ENCODE measurements at regions not wholly inside any gene's neighbourhood (a gene's known extent, or its start where the extent isn't known, plus 50 kb on each side); places are given as distances from the start of the nearest gene placed in this dataset.

- Histone ChIP-seq H3F3A (ENCODE audit: low read depth) (no peaks in the 10 kb centered on the region), H3K4me2 (no peak overlapping the region), H3K36me3 (no peaks in the 10 kb centered on the region), H3K4me3 (no peak overlapping the region), H3K9ac (no peak overlapping the region), H3K27me3 (no peaks in the 10 kb centered on the region), H4K20me1 (ENCODE audit: low read depth) (no peaks in the 10 kb centered on the region), H3K9me3 (ENCODE audit: low read depth) (no peaks in the 10 kb centered on the region), H3K79me2 (ENCODE audit: low read depth) (no peaks in the 10 kb centered on the region), H3K4me1 (no peaks in the 10 kb centered on the region), H2AFZ (replicated peaks) (no peak overlapping the region), H3K27ac (no peak overlapping the region)
- no peaks in the 10 kb centered on the region for H3K4me1 Mint-ChIP-seq
- no peak for DNase-seq (ENCODE audit: low spot score)
- no peak overlapping the region for H3K4me3 Mint-ChIP-seq
- H3K27ac Mint-ChIP-seq = no peak overlapping the region
- H3K36me3 Mint-ChIP-seq = no peaks in the 10 kb centered on the region
- TF ChIP-seq EZH2 (IDR thresholded peaks at IDR 0.05) (no peak), EZH2phosphoT487 (IDR thresholded peaks at IDR 0.05) (no peak)
- TF ChIP-seq, protein P1, sequence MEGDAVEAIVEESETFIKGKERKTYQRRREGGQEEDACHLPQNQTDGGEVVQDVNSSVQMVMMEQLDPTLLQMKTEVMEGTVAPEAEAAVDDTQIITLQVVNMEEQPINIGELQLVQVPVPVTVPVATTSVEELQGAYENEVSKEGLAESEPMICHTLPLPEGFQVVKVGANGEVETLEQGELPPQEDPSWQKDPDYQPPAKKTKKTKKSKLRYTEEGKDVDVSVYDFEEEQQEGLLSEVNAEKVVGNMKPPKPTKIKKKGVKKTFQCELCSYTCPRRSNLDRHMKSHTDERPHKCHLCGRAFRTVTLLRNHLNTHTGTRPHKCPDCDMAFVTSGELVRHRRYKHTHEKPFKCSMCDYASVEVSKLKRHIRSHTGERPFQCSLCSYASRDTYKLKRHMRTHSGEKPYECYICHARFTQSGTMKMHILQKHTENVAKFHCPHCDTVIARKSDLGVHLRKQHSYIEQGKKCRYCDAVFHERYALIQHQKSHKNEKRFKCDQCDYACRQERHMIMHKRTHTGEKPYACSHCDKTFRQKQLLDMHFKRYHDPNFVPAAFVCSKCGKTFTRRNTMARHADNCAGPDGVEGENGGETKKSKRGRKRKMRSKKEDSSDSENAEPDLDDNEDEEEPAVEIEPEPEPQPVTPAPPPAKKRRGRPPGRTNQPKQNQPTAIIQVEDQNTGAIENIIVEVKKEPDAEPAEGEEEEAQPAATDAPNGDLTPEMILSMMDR (IDR thresholded peaks at IDR 0.05) = no peak
- H3K27me3 Mint-ChIP-seq (ENCODE audit: insufficient read depth, low read depth) = no peaks in the 10 kb centered on the region
- no peaks in the 10 kb centered on the region for H3K9me3 Mint-ChIP-seq
Measured at GRCh38 chr18:60267391-60268058, 105.0 kb downstream of the MC4R start.

DNA sequence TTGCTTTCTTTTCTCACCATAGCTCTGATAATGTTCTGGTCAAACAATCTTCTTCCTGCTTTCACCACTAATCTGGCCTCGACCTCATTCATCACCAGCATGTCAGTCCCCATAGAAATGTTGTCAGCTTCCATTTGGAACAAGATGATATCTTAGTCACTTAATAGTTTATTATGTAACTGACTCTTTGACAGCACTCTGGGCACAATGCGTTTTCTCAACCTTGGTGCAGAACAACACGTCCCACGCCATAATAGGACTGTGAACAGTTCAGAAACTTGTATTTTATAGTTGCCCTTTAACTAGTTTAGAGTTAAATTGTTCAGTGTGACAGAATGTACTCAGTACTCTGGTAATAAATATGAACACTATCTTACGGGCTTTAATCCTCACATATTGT lies 106.0 kb downstream of the MC4R start:
- Histone ChIP-seq H3K27ac (no peak overlapping the region), H3K9ac (no peak overlapping the region), H3K36me3 (no peaks in the 10 kb centered on the region), H3K4me1 (no peaks in the 10 kb centered on the region), H3F3A (ENCODE audit: low read depth) (no peaks in the 10 kb centered on the region), H3K79me2 (ENCODE audit: low read depth) (no peaks in the 10 kb centered on the region), H4K20me1 (ENCODE audit: low read depth) (no peaks in the 10 kb centered on the region), H3K27me3 (no peaks in the 10 kb centered on the region), H3K9me3 (ENCODE audit: low read depth) (no peaks in the 10 kb centered on the region), H2AFZ (replicated peaks) (no peak overlapping the region), H3K4me2 (no peak overlapping the region), H3K4me3 (no peak overlapping the region)
- Mint-ChIP-seq H3K4me1 (peaks cover 6% of the 10 kb centered on the region), H3K27me3 (ENCODE audit: insufficient read depth, low read depth) (no peaks in the 10 kb centered on the region), H3K9me3 (no peaks in the 10 kb centered on the region), H3K36me3 (no peaks in the 10 kb centered on the region), H3K27ac (no peak overlapping the region), H3K4me3 (no peak overlapping the region)
- no peak for DNase-seq (ENCODE audit: low spot score)
- no peak for TF ChIP-seq EZH2 (IDR thresholded peaks at IDR 0.05)
- TF ChIP-seq EZH2phosphoT487 (IDR thresholded peaks at IDR 0.05) = no peak
- TF ChIP-seq, protein P1 (IDR thresholded peaks at IDR 0.05) = no peak

DNA sequence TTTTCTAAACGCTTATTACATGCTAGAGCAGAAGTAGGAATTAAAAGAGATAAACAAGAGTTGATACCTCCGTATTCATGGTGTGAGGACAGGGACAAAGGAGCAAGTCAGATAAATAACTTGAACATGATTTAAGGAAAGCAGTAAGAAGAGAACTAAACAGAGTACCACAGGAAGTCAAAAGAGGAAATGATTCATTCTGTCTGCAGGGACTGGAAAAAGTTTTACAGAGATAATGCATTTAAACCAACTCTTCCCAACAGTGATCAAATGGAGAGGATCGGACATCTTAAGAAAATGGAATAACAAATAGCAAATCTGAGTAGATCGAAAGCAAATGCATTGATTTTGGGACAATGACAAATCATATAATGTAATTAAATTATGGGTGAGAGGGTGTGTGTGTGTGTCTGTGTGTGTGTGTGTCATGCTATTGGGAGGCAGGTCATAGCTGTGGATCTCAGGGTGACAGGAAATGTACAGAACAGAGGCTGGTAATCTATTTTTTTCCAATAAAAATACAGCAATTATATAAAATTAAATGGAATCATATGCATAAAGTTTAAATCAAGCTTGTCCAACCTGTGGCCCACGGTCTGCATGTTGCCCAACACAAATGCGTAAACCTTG lies 113.4 kb downstream of the MC4R start:
- H3F3A ChIP-seq (ENCODE audit: low read depth) = no peaks in the 10 kb centered on the region
- no peaks in the 10 kb centered on the region for H3K9me3 Mint-ChIP-seq
- no peaks in the 10 kb centered on the region for H3K9me3 ChIP-seq (ENCODE audit: low read depth)
- no peak for DNase-seq (ENCODE audit: low spot score)
- no peak for TF ChIP-seq EZH2phosphoT487 (IDR thresholded peaks at IDR 0.05)
- no peak for TF ChIP-seq EZH2 (IDR thresholded peaks at IDR 0.05)
- TF ChIP-seq, protein P1 (IDR thresholded peaks at IDR 0.05) = no peak
- no peak overlapping the region for H3K9ac ChIP-seq
- no peak overlapping the region for H3K4me3 Mint-ChIP-seq
- H3K79me2 ChIP-seq (ENCODE audit: low read depth) = no peaks in the 10 kb centered on the region
- no peak overlapping the region for H3K4me2 ChIP-seq
- no peak overlapping the region for H3K27ac Mint-ChIP-seq
- H3K4me1 ChIP-seq = no peaks in the 10 kb centered on the region
- H3K36me3 Mint-ChIP-seq = no peaks in the 10 kb centered on the region
- no peak overlapping the region for H3K27ac ChIP-seq
- no peaks in the 10 kb centered on the region for H3K36me3 ChIP-seq
- H2AFZ ChIP-seq (replicated peaks) = no peak overlapping the region
- no peaks in the 10 kb centered on the region for H4K20me1 ChIP-seq (ENCODE audit: low read depth)
- H3K4me1 Mint-ChIP-seq = peaks cover 6% of the 10 kb centered on the region
- H3K4me3 ChIP-seq = no peak overlapping the region
- H3K27me3 Mint-ChIP-seq (ENCODE audit: insufficient read depth, low read depth) = no peaks in the 10 kb centered on the region
- no peaks in the 10 kb centered on the region for H3K27me3 ChIP-seq
